Erythroblast (primary cell): ENCODE measurements at regions not wholly inside any gene's neighbourhood (a gene's known extent, or its start where the extent isn't known, plus 50 kb on each side); places are given as distances from the start of the nearest gene placed in this dataset.

Experiments used
- GATA1 ChIP-seq: IDR thresholded peaks from 2 replicates; pipeline ENCODE4 v1.6.1; 2011; ENCODE audit warnings: low read depth, mild to moderate bottlenecking, control low read depth, low read length, moderate library complexity
- POLR2A ChIP-seq: IDR thresholded peaks from 2 replicates; pipeline ENCODE4 v1.6.1; 2011; ENCODE audit warnings: mild to moderate bottlenecking, low read length

- no peak for TF ChIP-seq POLR2A
- no peak for TF ChIP-seq GATA1
These were observed 431.8 kb downstream of the KCTD8 start for GRCh38 chr4:44016570-44017421.
